ENCODE measurements at regions not wholly inside any gene's neighbourhood (a gene's known extent, or its start where the extent isn't known, plus 50 kb on each side); places are given as distances from the start of the nearest gene placed in this dataset.

- no peak overlapping the region for H3K4me3 ChIP-seq
- whole genome bisulfite sequencing, 2 donors (ENCODE audit: low coverage in 1 of 2): 82 to 100% methylated on average over 1 to 3 of the region's 3 CpGs
- intact Hi-C loops (cut with DNase I; ENCODE audit: low total_unique reads): no loop called here
Measured at GRCh38 chrX:110472265-110472664, 113.6 kb downstream of the RTL9 start.

GRCh38 chrX:110477593-110478228 lies 119.1 kb downstream of the RTL9 start:
- H3K4me1 ChIP-seq: no peaks in the 10 kb centered on the region
- intact Hi-C loops (cut with DNase I; ENCODE audit: low total_unique reads) (no loop called here), in situ Hi-C loops (cut with MboI; ENCODE audit: low pct_ligation_motif_present in 1 of 4, low pct_unique_long_range_greater_than_20kb in 1 of 4, low sequenced_read_pairs in 3 of 4) (no loop called here)
- no peak overlapping the region for H3K27ac ChIP-seq
- no peak overlapping the region for H3K4me3 ChIP-seq
- TF ChIP-seq POLR2A (IDR thresholded peaks at IDR 0.05) (no peak), CTCF (IDR thresholded peaks at IDR 0.05) (no peak), EP300 (IDR thresholded peaks at IDR 0.05; ENCODE audit: low read depth) (no peak), POLR2AphosphoS5 (IDR thresholded peaks at IDR 0.05) (no peak)
- H3K27me3 ChIP-seq: no peaks in the 10 kb centered on the region
- no peaks in the 10 kb centered on the region for H3K9me3 ChIP-seq
- H3K36me3 ChIP-seq: no peaks in the 10 kb centered on the region
- DNase-seq: no peak
- 59% methylated on average over 5 of the region's 5 CpGs; no CpG with 5 or more reads in 1 of the 2 donors for WGBS, 2 donors (ENCODE audit: low coverage in 1 of 2)

More at GRCh38 chrX:110472265-110472664, 113.6 kb downstream of the RTL9 start:
- Histone ChIP-seq H3K36me3 (no peaks in the 10 kb centered on the region), H3K27me3 (no peaks in the 10 kb centered on the region), H3K9me3 (no peaks in the 10 kb centered on the region), H3K27ac (no peak overlapping the region), H3K4me1 (no peaks in the 10 kb centered on the region)
- no peak for DNase-seq
- in situ Hi-C loops (cut with MboI; ENCODE audit: low pct_ligation_motif_present in 1 of 4, low pct_unique_long_range_greater_than_20kb in 1 of 4, low sequenced_read_pairs in 3 of 4): no loop called here
- no peak for TF ChIP-seq POLR2A (IDR thresholded peaks at IDR 0.05)
- TF ChIP-seq CTCF (IDR thresholded peaks at IDR 0.05): no peak
- no peak for TF ChIP-seq POLR2AphosphoS5 (IDR thresholded peaks at IDR 0.05)
- no peak for TF ChIP-seq EP300 (IDR thresholded peaks at IDR 0.05; ENCODE audit: low read depth)

- H3K27ac ChIP-seq: no peak overlapping the region
- H3K27me3 ChIP-seq: no peaks in the 10 kb centered on the region
- no peak overlapping the region for H3K4me3 ChIP-seq
- DNase-seq: no peak
- in situ Hi-C loops (cut with MboI; ENCODE audit: low pct_ligation_motif_present in 1 of 4, low pct_unique_long_range_greater_than_20kb in 1 of 4, low sequenced_read_pairs in 3 of 4): no loop called here
- intact Hi-C loops (cut with DNase I; ENCODE audit: low total_unique reads): no loop called here
- H3K4me1 ChIP-seq: no peaks in the 10 kb centered on the region
- no peaks in the 10 kb centered on the region for H3K36me3 ChIP-seq
- no peaks in the 10 kb centered on the region for H3K9me3 ChIP-seq
- 81% methylated on average over 8 of the region's 8 CpGs; no CpG with 5 or more reads in 1 of the 2 donors for WGBS, 2 donors (ENCODE audit: low coverage in 1 of 2)
- no peak for TF ChIP-seq POLR2AphosphoS5 (IDR thresholded peaks at IDR 0.05)
- TF ChIP-seq CTCF (IDR thresholded peaks at IDR 0.05): no peak
- TF ChIP-seq EP300 (IDR thresholded peaks at IDR 0.05; ENCODE audit: low read depth): no peak
- no peak for TF ChIP-seq POLR2A (IDR thresholded peaks at IDR 0.05)
Measured at GRCh38 chrX:110491846-110492620, 133.4 kb downstream of the RTL9 start.

GRCh38 chrX:110504947-110505346 lies 146.3 kb downstream of the RTL9 start:
- H3K27me3 ChIP-seq: no peaks in the 10 kb centered on the region
- H3K27ac ChIP-seq: no peak overlapping the region
- no peaks in the 10 kb centered on the region for H3K9me3 ChIP-seq
- no peak for TF ChIP-seq POLR2AphosphoS5 (IDR thresholded peaks at IDR 0.05)
- TF ChIP-seq EP300 (IDR thresholded peaks at IDR 0.05; ENCODE audit: low read depth): no peak
- no peak for TF ChIP-seq POLR2A (IDR thresholded peaks at IDR 0.05)
- TF ChIP-seq CTCF (IDR thresholded peaks at IDR 0.05): no peak
- H3K4me1 ChIP-seq: no peaks in the 10 kb centered on the region
- intact Hi-C loops (cut with DNase I; ENCODE audit: low total_unique reads): no loop called here
- H3K36me3 ChIP-seq: no peaks in the 10 kb centered on the region
- in situ Hi-C loops (cut with MboI; ENCODE audit: low pct_ligation_motif_present in 1 of 4, low pct_unique_long_range_greater_than_20kb in 1 of 4, low sequenced_read_pairs in 3 of 4): no loop called here
- no peak for DNase-seq
- WGBS, 2 donors (ENCODE audit: low coverage in 1 of 2): 79 to 80% methylated on average over 1 to 6 of the region's 6 CpGs
- H3K4me3 ChIP-seq: no peak overlapping the region

All from transverse colon (tissue), 4 donors.